ENCODE measurements at regions not wholly inside any gene's neighbourhood (a gene's known extent, or its start where the extent isn't known, plus 50 kb on each side); places are given as distances from the start of the nearest gene placed in this dataset.

GRCh38 chr12:43099691-43100163, 452.3 kb downstream of the ADAMTS20 start:
- no peak for TF ChIP-seq CTCF (IDR thresholded peaks at IDR 0.05)
- no peak for TF ChIP-seq POLR2A (IDR thresholded peaks at IDR 0.05)
- TF ChIP-seq POLR2AphosphoS5 (IDR thresholded peaks at IDR 0.05; ENCODE audit: insufficient read depth in 1 of 2, low read depth in 1 of 2) = no peak

Data from vagina (tissue), 2 donors.